ENCODE measurements at regions not wholly inside any gene's neighbourhood (a gene's known extent, or its start where the extent isn't known, plus 50 kb on each side); places are given as distances from the start of the nearest gene placed in this dataset.
A peak's percentile ranks its signal among the peaks of the same experiment; 100 is the strongest.

DNA sequence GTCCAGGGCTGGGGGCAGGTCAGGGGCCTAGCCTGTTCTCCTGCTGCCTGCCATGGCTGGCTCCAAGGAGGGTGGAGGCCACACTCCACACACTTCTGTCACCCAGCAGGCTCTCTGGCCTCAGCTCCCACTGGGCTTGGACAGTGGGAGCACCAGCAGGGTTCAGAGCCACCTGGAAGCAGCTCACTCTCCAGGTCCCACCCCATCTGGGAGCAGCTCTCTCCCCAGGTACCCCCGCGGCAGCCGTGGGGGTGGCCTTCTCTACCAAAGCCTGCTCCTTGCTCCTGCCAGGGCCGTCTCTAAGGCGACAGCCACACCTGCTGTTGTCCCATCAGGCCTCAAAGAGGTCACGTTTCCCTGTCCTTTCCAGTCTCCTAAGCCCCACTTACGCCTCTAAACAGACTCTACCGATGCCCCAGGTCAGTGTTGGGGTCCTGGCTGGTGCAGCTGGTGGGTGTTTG is 142.5 kb upstream of the RET start:
- Histone ChIP-seq H2AK5ac (ENCODE audit: insufficient read length, low read length) (no peak overlapping the region), H3K27ac (ENCODE audit: insufficient read length, low read depth, low read length) (no peak overlapping the region), H3K18ac (ENCODE audit: insufficient read length, low read depth, low read length) (no peak overlapping the region), H2BK5ac (ENCODE audit: insufficient read length, low read length) (no peak overlapping the region), H2BK120ac (ENCODE audit: low read depth, low read length, poor library complexity, severe bottlenecking) (no peak overlapping the region), H2AFZ (ENCODE audit: low read length) (no peak overlapping the region), H3K9me3 (ENCODE audit: control insufficient read depth, low read depth, low read length) (no peaks in the 10 kb centered on the region), H2BK15ac (ENCODE audit: low read depth, low read length) (no peak overlapping the region), H4K91ac (ENCODE audit: insufficient read length, low read depth, low read length) (no peak overlapping the region), H3K79me1 (ENCODE audit: insufficient read depth, low read depth, low read length, poor library complexity, severe bottlenecking) (no peaks in the 10 kb centered on the region), H3K23ac (ENCODE audit: insufficient read length, low read depth, low read length) (no peak overlapping the region), H4K8ac (replicated peaks; ENCODE audit: insufficient read length, low read depth, low read length) (no peak overlapping the region), H3K23me2 (ENCODE audit: insufficient read length, low read depth, low read length, poor library complexity, severe bottlenecking) (peaks cover 11% of the 10 kb centered on the region), H3T11ph (ENCODE audit: low read length) (no peak overlapping the region), H3K56ac (ENCODE audit: insufficient read length, low read depth, low read length) (no peak overlapping the region), H3K4me2 (ENCODE audit: insufficient read depth, insufficient read length, low read length) (no peak overlapping the region), H3K14ac (ENCODE audit: insufficient read depth, low read length) (no peak overlapping the region), H3K9ac (ENCODE audit: extremely low read depth, insufficient read length, low read length) (no peak overlapping the region), H4K5ac (ENCODE audit: insufficient read length, low read depth, low read length) (no peak overlapping the region), H4K20me1 (ENCODE audit: control insufficient read depth, insufficient read depth, insufficient read length) (no peaks in the 10 kb centered on the region), H3K79me2 (ENCODE audit: insufficient read depth, low read length) (no peaks in the 10 kb centered on the region), H2BK12ac (ENCODE audit: insufficient read length, low read depth, low read length) (no peak overlapping the region), H3K4me1 (ENCODE audit: insufficient read depth, low read length) (no peaks in the 10 kb centered on the region), H3K4ac (ENCODE audit: low read depth, low read length) (no peak overlapping the region), H2BK20ac (ENCODE audit: low read depth, low read length, poor library complexity, severe bottlenecking) (no peak overlapping the region), H3K27me3 (ENCODE audit: insufficient read depth, low read length) (no peaks in the 10 kb centered on the region; the same call in 1 of the 2 replicates)
- Mint-ChIP-seq H3K9me3 (peaks cover 2% of the 10 kb centered on the region in 2 experiments; a peak in 3 of 5 replicates), H3K27ac (no peak overlapping the region), H3K36me3 (ENCODE audit: insufficient read depth in 1 of 3, low read depth in 3 of 3) (no peaks in the 10 kb centered on the region; a peak in 1 of 7 replicates), H3K27me3 (ENCODE audit: low read depth) (peaks cover 53% of the 10 kb centered on the region), H3K4me1 (peaks cover 17 to 21% of the 10 kb centered on the region in 2 experiments), H3K4me3 (peak overlapping the region in 1 of 2 experiments; percentile 87; a peak in 2 of 5 replicates)
- DNase-seq: no peak
- TF ChIP-seq, protein P1, sequence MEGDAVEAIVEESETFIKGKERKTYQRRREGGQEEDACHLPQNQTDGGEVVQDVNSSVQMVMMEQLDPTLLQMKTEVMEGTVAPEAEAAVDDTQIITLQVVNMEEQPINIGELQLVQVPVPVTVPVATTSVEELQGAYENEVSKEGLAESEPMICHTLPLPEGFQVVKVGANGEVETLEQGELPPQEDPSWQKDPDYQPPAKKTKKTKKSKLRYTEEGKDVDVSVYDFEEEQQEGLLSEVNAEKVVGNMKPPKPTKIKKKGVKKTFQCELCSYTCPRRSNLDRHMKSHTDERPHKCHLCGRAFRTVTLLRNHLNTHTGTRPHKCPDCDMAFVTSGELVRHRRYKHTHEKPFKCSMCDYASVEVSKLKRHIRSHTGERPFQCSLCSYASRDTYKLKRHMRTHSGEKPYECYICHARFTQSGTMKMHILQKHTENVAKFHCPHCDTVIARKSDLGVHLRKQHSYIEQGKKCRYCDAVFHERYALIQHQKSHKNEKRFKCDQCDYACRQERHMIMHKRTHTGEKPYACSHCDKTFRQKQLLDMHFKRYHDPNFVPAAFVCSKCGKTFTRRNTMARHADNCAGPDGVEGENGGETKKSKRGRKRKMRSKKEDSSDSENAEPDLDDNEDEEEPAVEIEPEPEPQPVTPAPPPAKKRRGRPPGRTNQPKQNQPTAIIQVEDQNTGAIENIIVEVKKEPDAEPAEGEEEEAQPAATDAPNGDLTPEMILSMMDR (conservative IDR thresholded peaks at IDR 0.05): no peak
- WGBS (ENCODE audit: extremely low coverage, insufficient read length, low lambda C conversion rate): no CpG with 5 or more reads among the region's 8 CpGs

Measured in H9 (cell line).